Activated CD8-positive, alpha-beta T cell treated with anti-CD3 and anti-CD28 coated beads, Interleukin-2, amount 10 ng/mL, durations not matched to agents 7 days and 5 days (primary cell): ENCODE measurements at regions not wholly inside any gene's neighbourhood (a gene's known extent, or its start where the extent isn't known, plus 50 kb on each side); places are given as distances from the start of the nearest gene placed in this dataset.
"Not testable (repeated sequence)": the region's sequence is repeated elsewhere in the genome, so short reads cannot be mapped to it uniquely, and the experiment has no call there.

Experiments
- ATAC-seq: fragments of 150-1000 bp; cut with Tn5 transposase; one replicate; pipeline ENCODE4 v1.10.0; 2021; ENCODE audit warnings: moderate library complexity
- CTCF ChIA-PET: fragments of 350-600 bp; sonication (Branson Sonifier 250); formaldehyde crosslinking; loops from one replicate; lab custom pipeline; 2021; ENCODE audit warnings: antibody characterized with exemption; lab: Charles Lee
- POLR2A ChIA-PET: fragments of 350-600 bp; sonication (Branson Sonifier 250); formaldehyde crosslinking; loops from one replicate; lab custom pipeline; 2021; ENCODE audit warnings: antibody characterized with exemption; lab: Charles Lee
- DNase-seq: peaks from one replicate; pipeline ENCODE4 v3.0.0-alpha.2; 2020
- H3K27ac Mint-ChIP-seq: one replicate; pipeline ENCODE4 v1.8.0; 2021; ENCODE audit warnings: mild to moderate bottlenecking, mixed read lengths
- H3K27me3 Mint-ChIP-seq: one replicate; pipeline ENCODE4 v1.8.0; 2021; ENCODE audit warnings: low read depth, mixed read lengths
- H3K36me3 Mint-ChIP-seq: one replicate; pipeline ENCODE4 v1.8.0; 2021; ENCODE audit warnings: low read depth, mixed read lengths
- H3K4me1 Mint-ChIP-seq: one replicate; pipeline ENCODE4 v1.8.0; 2021; ENCODE audit warnings: low read depth, mixed read lengths
- H3K4me3 Mint-ChIP-seq: one replicate; pipeline ENCODE4 v1.8.0; 2021; ENCODE audit warnings: mild to moderate bottlenecking, mixed read lengths
- H3K9me3 Mint-ChIP-seq: one replicate; pipeline ENCODE4 v1.8.0; 2022; ENCODE audit warnings: mixed read lengths; ENCODE audit not compliant: insufficient read depth

- ChIA-PET POLR2A (no interaction called here), CTCF (no interaction called here)
- Mint-ChIP-seq H3K4me3 (no peak overlapping the region), H3K4me1 (peaks cover 4% of the 10 kb centered on the region), H3K27me3 (peaks cover 7% of the 10 kb centered on the region), H3K36me3 (no peaks in the 10 kb centered on the region), H3K27ac (no peak overlapping the region), H3K9me3 (peaks cover 5% of the 10 kb centered on the region)
- DNase-seq (no peak), ATAC-seq (no peak)
Measured at GRCh38 chr16:22688463-22688862, 125.5 kb upstream of the HS3ST2 start.

- POLR2A ChIA-PET: interaction anchor here (1.0 kb wide), 1 partner anchor 1126 kb away, joined by 3 read pairs; no protein-coding TSS in a partner anchor
- Mint-ChIP-seq H3K36me3 (no peaks in the 10 kb centered on the region), H3K9me3 (peaks cover 5% of the 10 kb centered on the region), H3K4me1 (peaks cover 4% of the 10 kb centered on the region), H3K4me3 (no peak overlapping the region), H3K27me3 (peaks cover 4% of the 10 kb centered on the region), H3K27ac (no peak overlapping the region)
- ATAC-seq (no peak), DNase-seq (no peak)
- CTCF ChIA-PET: no interaction called here
Measured at GRCh38 chr16:22688930-22689329, 125.0 kb upstream of the HS3ST2 start.

- POLR2A ChIA-PET: no interaction called here
Measured at GRCh38 chr16:22691335-22691734, 122.6 kb upstream of the HS3ST2 start.

GRCh38 chr16:22692034-22692433, 121.9 kb upstream of the HS3ST2 start:
- ChIA-PET POLR2A (no interaction called here), CTCF (interaction anchor here (0.7 to 0.9 kb wide), 2 partner anchors 14 to 24 kb away, joined by 3 read pairs; no protein-coding TSS in a partner anchor)
- no peaks in the 10 kb centered on the region for H3K4me1 Mint-ChIP-seq

More at GRCh38 chr16:22691335-22691734, 122.6 kb upstream of the HS3ST2 start:
- CTCF ChIA-PET: interaction anchor here (0.9 kb wide), 1 partner anchor 13 kb away, joined by 3 read pairs; no protein-coding TSS in a partner anchor
- no peaks in the 10 kb centered on the region for H3K36me3 Mint-ChIP-seq
- H3K27me3 Mint-ChIP-seq: no peaks in the 10 kb centered on the region
- no peak overlapping the region for H3K4me3 Mint-ChIP-seq
- H3K4me1 Mint-ChIP-seq: no peaks in the 10 kb centered on the region
- DNase-seq (no peak), ATAC-seq (no peak)
- peaks cover 5% of the 10 kb centered on the region for H3K9me3 Mint-ChIP-seq
- no peak overlapping the region for H3K27ac Mint-ChIP-seq

DNA sequence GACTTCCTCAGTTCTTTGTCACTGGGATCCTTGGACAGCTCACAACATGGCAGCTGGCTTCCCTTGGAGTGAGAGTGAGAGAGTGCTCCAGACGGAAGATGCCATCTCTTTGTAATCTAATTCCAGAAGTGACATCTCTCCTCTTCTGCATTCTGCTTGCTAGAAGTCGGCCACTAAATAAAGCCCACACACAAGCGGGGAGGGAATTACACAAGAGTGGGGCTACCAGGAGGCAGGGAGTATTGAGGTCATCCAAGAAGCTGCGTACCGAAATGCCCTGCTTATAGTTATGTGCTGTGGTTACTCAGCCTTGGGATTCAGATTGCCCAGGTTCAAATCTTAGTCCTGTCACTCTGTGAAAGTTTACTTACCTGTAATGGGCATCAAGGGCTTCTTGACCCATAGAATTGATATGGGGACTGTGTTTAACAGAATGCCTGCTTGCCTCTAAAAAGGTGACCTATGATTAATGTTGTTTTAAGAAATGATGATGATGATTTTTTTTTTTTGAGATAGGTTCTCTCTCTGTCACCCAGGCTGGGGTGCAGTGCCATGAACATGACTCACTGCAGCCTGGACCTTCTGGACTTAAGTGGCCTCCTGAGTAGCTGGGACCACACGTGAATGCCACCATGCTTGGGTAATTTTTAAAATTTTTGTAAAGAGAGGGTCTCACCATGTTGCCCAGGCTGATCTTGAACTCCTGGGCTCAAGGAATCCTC, 120.9 kb upstream of the HS3ST2 start:
- H3K4me3 Mint-ChIP-seq: no peak overlapping the region
- POLR2A ChIA-PET: no interaction called here
- no peak for ATAC-seq
- DNase-seq: no peak
- CTCF ChIA-PET: no interaction called here
- H3K36me3 Mint-ChIP-seq: no peaks in the 10 kb centered on the region
- no peak overlapping the region for H3K27ac Mint-ChIP-seq
- H3K27me3 Mint-ChIP-seq: no peaks in the 10 kb centered on the region
- H3K4me1 Mint-ChIP-seq: no peaks in the 10 kb centered on the region
- no peaks in the 10 kb centered on the region for H3K9me3 Mint-ChIP-seq

More at GRCh38 chr16:22692034-22692433, 121.9 kb upstream of the HS3ST2 start:
- H3K4me3 Mint-ChIP-seq: no peak overlapping the region
- no peak overlapping the region for H3K27ac Mint-ChIP-seq
- no peaks in the 10 kb centered on the region for H3K36me3 Mint-ChIP-seq
- peaks cover 2% of the 10 kb centered on the region for H3K9me3 Mint-ChIP-seq
- no peak for ATAC-seq
- no peaks in the 10 kb centered on the region for H3K27me3 Mint-ChIP-seq
- no peak for DNase-seq

DNA sequence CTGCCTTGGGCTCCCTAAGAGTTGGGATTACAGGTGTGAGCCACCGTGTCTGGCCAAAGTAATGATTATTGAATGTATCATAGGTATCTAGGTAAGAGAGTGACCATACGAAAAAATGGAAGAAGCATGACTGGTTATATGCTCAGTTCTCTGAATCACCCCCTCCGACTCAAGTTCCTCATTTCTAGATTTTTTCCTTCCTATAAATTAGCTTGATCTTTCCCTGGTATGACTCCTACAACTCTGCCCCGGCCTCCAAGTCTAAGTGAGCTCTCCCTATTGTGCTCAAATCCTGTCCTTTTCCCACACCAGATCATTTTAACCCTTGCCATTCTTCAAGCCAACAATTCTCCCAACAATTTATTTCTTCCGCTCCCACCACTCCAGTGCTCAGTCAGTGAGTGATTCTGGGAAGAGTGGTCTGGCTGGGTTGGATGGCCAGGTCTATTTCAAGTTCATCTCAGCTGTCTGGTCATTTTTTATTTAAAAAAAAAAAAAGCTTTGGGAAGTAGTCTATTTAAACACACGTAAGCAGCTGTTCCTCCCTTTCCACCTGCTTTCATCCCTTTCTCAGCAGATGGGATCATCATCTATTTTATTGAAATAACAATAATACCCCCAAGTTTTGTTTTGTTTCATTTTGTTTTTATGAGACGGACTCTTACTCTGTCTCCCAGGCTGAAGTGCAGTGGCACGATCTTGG, 120.2 kb upstream of the HS3ST2 start:
- POLR2A ChIA-PET: interaction anchor here (0.6 kb wide), 1 partner anchor 1442 kb away, joined by 5 read pairs; no protein-coding TSS in a partner anchor
- DNase-seq (no peak), ATAC-seq (no peak)
- Mint-ChIP-seq H3K36me3 (no peaks in the 10 kb centered on the region), H3K27ac (no peak overlapping the region), H3K9me3 (no peaks in the 10 kb centered on the region), H3K27me3 (no peaks in the 10 kb centered on the region), H3K4me1 (no peaks in the 10 kb centered on the region), H3K4me3 (no peak overlapping the region)
- CTCF ChIA-PET: no interaction called here

DNA sequence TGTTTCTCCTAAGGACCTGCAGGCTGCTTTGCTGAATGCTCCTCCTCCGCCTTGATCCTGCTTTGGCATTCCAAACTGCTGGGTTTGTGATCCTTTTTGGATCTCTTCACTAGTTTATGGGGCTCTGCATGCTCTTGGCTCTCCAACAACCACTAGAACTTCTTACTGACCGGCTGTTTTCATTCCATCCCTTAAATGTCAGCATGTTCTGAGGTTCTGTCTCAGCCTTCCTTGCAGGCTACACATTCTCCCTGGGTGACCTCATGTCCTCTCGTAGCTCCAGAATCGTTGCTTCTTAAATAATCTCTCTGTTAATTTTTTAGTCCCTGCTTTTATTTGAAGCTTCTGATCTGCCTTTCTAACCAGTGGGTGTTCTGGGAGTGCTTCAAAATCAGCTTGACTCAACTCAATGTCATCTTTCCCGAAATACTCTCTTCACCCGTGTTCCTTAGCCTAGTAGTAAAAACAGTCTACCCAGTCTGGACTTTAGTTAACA, 119.0 kb upstream of the HS3ST2 start:
- POLR2A ChIA-PET: interaction anchor here (0.6 kb wide), 1 partner anchor 1443 kb away, joined by 5 read pairs; no protein-coding TSS in a partner anchor

DNA sequence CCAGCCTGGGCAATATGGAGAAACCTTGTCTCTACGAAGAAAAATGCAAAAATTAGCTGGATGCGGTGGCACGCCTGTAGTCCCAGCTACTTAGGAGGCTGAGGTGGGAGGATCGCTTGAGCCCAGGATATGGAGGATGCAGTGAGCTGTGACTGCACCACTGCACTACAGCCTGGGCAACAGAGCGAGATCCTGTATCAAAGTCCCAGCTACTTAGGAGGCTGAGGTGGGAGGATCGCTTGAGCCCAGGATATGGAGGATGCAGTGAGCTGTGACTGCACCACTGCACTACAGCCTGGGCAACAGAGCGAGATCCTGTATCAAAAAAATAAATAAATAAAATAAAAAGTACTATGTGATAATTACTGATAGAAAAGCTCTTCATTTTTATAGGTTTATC, 118.2 kb upstream of the HS3ST2 start:
- H3K27ac Mint-ChIP-seq, H3K9me3 Mint-ChIP-seq, ATAC-seq, H3K4me3 Mint-ChIP-seq, H3K36me3 Mint-ChIP-seq, DNase-seq, H3K4me1 Mint-ChIP-seq, H3K27me3 Mint-ChIP-seq: not testable (repeated sequence)
- ChIA-PET POLR2A (interaction anchor here (0.5 kb wide), 1 partner anchor 1127 kb away, joined by 3 read pairs; no protein-coding TSS in a partner anchor), CTCF (interaction anchor here (0.9 kb wide), 1 partner anchor 117 kb away, joined by 3 read pairs; no protein-coding TSS in a partner anchor)

More for the DNA sequence above, 119.0 kb upstream of the HS3ST2 start:
- Mint-ChIP-seq H3K27ac (no peak overlapping the region), H3K36me3 (no peaks in the 10 kb centered on the region), H3K27me3 (no peaks in the 10 kb centered on the region), H3K4me3 (no peak overlapping the region), H3K4me1 (no peaks in the 10 kb centered on the region), H3K9me3 (no peaks in the 10 kb centered on the region)
- no peak for DNase-seq
- no peak for ATAC-seq
- CTCF ChIA-PET: no interaction called here

DNA sequence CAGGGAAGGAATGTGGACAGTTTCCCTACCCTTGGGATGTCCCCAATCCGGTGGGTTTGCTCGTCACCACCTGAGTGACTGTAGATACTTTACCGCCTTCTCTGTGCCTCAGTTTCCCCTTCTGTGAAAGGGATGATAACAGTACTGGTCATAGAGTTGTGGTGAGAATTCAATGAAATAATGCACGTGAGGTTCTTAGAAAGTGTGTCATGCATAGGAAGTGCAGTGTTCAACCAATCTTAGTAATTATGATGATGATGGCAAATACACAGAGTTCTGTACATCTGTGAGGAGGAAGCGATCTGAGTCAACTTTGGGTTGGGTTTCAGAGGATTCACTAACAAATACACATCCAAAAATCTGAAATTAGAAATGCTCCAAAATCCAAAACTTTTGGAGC, 114.6 kb upstream of the HS3ST2 start:
- ChIA-PET CTCF (no interaction called here), POLR2A (no interaction called here)
- no peaks in the 10 kb centered on the region for H3K4me1 Mint-ChIP-seq
- H3K27me3 Mint-ChIP-seq: peaks cover 3% of the 10 kb centered on the region
- no peak overlapping the region for H3K4me3 Mint-ChIP-seq
- ATAC-seq (no peak), DNase-seq (no peak)
- H3K9me3 Mint-ChIP-seq: no peaks in the 10 kb centered on the region
- no peaks in the 10 kb centered on the region for H3K36me3 Mint-ChIP-seq
- no peak overlapping the region for H3K27ac Mint-ChIP-seq

DNA sequence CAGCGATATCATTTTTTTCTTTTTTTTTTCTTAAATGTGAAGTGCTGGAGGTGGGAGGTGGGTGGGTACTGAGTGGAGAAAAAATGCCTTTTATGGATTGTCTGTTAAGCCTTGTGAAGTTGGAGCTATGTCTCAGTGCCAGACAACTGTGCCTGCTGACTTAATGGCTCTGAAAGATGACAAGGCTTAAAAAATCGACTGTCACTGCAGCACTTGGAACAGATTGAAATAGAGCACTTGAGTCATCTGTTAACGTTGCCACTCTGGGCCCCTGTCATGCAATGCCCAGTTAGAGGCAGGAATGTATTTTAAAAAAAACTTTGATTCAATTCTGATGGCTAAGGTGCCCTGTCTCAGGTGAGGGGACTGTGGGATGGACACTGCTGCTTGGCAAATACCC, 108.2 kb upstream of the HS3ST2 start:
- Mint-ChIP-seq H3K27me3 (peaks cover 3% of the 10 kb centered on the region), H3K36me3 (no peaks in the 10 kb centered on the region), H3K4me1 (no peaks in the 10 kb centered on the region), H3K27ac (no peak overlapping the region), H3K9me3 (no peaks in the 10 kb centered on the region), H3K4me3 (no peak overlapping the region)
- DNase-seq (no peak), ATAC-seq (no peak)
- ChIA-PET POLR2A (no interaction called here), CTCF (no interaction called here)

GRCh38 chr16:22710326-22710725, 103.6 kb upstream of the HS3ST2 start:
- POLR2A ChIA-PET: no interaction called here
- no peak overlapping the region for H3K27ac Mint-ChIP-seq
- H3K27me3 Mint-ChIP-seq: no peaks in the 10 kb centered on the region
- H3K4me1 Mint-ChIP-seq: no peaks in the 10 kb centered on the region
- no peak overlapping the region for H3K4me3 Mint-ChIP-seq
- DNase-seq (no peak), ATAC-seq (no peak)
- CTCF ChIA-PET: no interaction called here
- H3K36me3 Mint-ChIP-seq: no peaks in the 10 kb centered on the region
- H3K9me3 Mint-ChIP-seq: peaks cover 12% of the 10 kb centered on the region

DNA sequence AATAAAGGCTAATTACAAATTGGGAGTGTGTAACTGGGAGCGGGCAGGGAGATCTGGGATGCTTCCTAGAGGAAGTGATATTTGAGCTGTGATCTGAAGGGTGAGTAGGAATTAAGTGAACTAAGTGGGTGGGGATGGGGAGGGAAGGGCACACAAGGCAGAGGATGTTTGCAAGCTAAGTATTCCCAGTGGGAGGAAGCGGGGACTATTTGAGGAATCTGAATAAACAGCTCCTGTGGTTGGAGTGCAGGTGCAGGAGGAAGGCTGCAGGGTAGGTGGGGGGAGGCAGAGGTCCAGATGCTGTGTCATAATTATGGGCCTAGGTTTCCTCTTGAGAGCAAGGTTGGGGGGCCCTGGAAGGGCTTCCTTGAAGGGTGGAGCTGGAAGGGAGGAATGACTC, 102.1 kb upstream of the HS3ST2 start:
- Mint-ChIP-seq H3K36me3 (no peaks in the 10 kb centered on the region), H3K27ac (no peak overlapping the region), H3K4me1 (no peaks in the 10 kb centered on the region), H3K4me3 (no peak overlapping the region), H3K27me3 (no peaks in the 10 kb centered on the region), H3K9me3 (peaks cover 12% of the 10 kb centered on the region)
- POLR2A ChIA-PET: no interaction called here
- ATAC-seq (no peak), DNase-seq (no peak)
- CTCF ChIA-PET: no interaction called here
